ENCODE measurements at regions not wholly inside any gene's neighbourhood (a gene's known extent, or its start where the extent isn't known, plus 50 kb on each side); places are given as distances from the start of the nearest gene placed in this dataset.
"Not testable (repeated sequence)": the region's sequence is repeated elsewhere in the genome, so short reads cannot be mapped to it uniquely, and the experiment has no call there.

GRCh38 chr4:186775902-186776301 is 52.2 kb upstream of the FAT1 start:
- intact Hi-C loops (cut with micrococcal nuclease), result no loop called here

GRCh38 chr4:186778134-186778533 is 54.5 kb upstream of the FAT1 start:
- intact Hi-C loops (cut with micrococcal nuclease), result no loop called here

GRCh38 chr4:186780291-186781031 is 56.8 kb upstream of the FAT1 start:
- intact Hi-C loops (cut with micrococcal nuclease), result no loop called here

GRCh38 chr4:186781032-186781917 is 57.6 kb upstream of the FAT1 start:
- intact Hi-C loops (cut with micrococcal nuclease), result no loop called here

GRCh38 chr4:186782302-186782701 is 58.6 kb upstream of the FAT1 start:
- intact Hi-C loops (cut with micrococcal nuclease), result no loop called here

GRCh38 chr4:186787536-186787935 is 63.9 kb upstream of the FAT1 start:
- intact Hi-C loops (cut with micrococcal nuclease), result no loop called here

DNA sequence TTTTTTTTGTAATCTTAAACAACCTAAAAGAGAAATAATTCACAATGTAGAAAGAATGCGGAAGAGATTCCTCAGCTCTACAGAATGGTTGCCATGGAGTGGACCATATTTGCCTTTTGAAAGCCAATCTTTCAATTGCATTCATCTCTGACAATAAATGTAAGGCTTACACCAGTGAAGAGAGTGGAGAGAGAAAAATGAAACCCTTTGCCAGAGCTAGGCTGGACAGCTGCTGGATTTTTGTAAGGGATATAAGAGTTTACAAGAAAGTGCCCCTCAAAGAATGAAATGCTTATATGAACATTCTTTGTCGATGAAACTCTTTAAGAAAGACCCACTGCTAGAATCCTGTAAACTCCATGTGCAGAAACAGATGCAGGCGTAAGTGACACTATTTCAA is 66.0 kb upstream of the FAT1 start:
- intact Hi-C loops (cut with micrococcal nuclease), result no loop called here

GRCh38 chr4:186790630-186791029 is 67.0 kb upstream of the FAT1 start:
- intact Hi-C loops (cut with micrococcal nuclease), result no loop called here

DNA sequence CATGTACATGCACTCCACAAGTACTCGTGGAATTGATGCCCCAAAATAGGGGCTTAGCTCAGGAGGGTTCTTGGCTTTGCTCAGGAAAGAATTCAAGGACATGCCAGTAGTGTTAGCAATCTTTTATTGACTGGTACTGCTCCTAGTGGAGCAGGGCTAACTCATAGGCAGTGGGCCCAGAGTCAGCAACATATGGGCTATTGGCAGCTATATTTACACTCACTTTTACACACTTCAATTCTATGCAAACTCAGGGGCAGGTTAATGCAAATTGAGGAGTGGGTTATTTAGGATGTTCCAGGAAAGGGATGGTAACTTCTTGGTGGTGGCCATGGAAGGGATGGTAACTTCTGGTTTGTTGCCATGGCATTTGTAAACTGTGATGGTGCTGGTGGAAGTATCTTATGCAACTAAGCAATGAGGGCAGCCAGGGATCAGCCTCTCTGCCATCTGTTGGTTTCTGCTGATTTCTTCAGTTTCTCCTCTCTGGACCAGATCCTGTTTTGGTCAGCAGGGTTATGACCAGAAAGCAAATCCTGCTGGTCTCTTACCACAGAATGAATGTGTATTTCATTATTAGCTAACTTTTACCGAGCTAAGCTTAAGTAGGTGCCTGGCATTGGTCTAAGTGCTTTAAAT is 69.2 kb upstream of the FAT1 start:
- intact Hi-C loops (cut with micrococcal nuclease), result no loop called here

DNA sequence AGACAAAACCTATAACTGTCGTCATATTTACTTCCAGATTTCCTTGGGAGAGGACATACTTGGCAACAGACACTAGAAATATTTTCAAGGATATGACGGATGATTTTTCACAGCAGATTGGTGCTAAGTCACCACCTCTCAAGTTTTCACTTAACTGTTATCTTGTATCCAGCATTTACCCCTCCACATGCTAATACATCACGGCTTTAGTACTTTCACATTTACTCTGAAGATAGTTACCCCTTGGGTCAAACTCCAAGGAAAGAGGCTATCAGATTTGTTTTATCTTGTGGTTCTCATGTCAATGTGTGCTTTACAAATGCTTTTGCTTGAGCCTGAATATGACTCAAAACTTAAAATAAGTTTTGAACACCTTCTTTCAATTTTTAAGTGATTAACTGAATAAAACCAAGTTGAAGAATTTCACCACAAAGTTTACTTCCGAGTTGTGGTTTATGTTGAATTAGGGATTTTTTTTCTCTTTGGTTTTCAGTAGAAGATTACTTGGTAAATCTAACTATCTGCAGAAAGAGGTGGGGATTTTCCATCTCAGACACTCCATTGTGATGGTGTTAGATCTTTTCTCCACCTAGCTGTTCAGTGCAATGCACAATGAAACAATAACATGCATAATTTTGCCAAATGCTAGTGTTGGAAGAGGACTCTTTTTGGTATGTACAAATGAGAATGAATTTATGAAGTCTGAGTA is 75.4 kb upstream of the FAT1 start:
- intact Hi-C loops (cut with micrococcal nuclease), result no loop called here

DNA sequence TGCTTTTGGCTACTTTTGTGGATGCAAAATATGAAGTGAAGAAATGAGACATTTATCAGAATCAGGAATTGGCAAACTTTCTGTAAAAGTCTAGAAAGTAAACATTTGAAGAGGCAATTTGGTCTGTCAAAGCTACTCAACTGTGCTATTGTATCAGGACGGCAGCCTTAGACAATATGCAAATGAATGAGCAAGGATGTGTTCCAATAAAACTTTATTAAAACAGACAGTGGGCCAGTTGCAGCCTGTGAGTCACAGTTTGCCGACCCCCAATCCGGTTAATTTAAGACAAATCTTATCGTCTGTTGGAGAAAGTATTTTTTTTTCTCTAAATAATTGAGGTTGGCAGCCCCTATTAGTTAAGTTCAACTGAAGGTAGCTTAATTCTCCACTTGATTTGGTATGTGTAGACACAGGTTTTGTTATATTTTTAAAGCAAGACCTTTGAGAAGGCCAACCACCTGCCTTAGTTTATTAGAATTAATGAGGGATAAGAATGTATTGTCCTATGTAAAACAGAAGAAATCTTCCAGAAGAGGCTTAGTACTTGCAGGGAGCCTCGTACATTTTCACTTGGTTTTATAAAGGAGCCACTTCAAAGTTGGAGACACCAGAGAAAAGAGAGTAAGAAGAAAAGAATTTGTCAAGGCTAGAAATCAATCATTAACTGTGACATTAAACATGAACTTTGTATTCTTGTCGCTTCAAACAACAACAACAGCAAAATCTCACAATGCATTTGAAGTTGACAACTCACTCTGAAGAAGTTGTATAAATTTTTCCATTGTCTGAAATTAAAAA is 81.6 kb upstream of the FAT1 start:
- intact Hi-C loops (cut with micrococcal nuclease), result no loop called here

DNA sequence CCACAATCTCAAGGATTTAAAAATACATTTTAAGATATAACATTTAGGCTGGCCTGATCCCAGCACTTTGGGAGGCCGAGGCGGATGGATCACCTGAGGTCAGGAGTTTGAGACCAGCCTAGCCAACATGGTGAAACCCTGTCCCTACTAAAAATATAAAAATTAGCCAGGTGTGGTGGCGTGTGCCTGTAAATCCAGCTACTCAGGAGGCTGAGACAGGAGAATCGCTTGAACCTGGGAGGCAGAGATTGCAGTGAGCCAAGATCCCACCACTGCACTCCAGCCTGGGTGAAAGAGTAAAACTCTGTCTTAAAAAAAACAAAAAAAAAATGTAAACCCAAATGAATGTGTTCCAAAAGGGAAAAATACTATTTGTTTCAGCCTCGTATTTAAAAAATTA is 82.3 kb upstream of the FAT1 start:
- intact Hi-C loops (cut with micrococcal nuclease), result not testable (repeated sequence)

DNA sequence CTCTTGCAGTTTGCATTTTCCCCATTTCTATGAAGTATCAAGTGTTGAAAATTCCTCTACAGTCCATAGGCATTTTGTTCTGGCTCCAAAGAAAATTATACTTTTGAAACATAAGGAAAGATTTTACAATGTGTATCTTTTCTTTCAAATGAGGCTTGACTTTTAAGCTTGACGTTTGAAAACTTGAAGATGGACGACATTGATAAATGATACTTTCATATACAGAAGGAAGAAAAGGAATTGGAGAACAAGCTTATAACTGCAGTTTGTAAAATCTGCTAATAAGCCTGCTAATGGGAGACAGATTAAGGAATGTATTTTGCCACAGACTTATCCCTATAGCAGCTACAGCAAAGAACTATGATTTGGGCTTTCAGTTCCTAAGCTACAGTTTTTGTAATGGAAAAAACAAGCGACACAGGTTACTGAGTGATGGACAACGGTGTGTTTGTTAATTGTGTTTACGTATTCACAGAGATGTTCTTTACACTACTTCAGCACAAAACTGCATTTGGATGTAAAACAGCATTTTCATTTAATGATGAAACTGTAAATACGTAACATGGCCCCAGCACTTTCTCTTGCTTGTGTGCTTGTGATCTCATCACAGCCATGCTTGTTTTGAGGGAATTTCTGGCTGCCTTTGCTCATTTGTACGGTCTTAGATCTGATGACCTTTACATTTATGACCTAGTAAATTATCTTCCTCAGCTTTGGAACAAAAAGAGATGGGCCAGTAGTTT is 83.2 kb upstream of the FAT1 start:
- intact Hi-C loops (cut with micrococcal nuclease), result no loop called here

DNA sequence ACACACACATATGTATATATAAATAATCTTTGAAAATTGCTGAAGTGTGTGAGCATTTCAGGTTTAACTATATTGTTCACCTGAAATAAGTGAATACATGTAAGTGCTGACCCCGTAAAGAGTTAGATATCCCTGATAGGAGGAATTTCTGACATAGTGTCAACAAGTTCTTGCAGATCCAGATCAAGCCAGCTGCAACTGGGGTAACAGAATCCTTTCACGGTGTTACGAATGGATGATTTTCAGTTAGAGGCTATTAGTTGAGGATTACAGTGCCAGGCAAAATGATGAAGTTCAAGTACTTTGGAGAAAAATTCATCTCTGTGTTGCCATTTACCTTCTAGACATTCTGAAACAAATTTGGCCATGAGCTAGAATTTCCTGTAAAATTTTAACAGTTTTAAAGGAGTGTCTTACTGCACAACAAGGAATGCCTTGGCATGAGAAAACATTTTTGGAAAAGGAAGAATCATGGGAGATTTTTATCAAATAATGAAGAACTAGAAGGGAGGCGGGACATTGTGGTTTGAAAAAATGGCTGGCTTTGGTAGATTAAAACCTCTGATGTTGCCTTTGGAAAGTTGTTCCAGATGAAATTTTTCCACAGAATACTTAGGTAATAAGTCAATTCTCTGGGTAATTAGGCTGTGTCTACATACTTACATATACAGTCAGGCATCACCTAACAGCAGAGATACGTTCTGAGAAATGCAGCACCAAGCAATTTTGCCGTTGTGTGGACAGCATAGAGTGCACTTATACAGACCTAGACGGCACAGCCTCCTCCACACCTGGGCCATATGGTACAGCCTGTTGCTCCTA is 84.4 kb upstream of the FAT1 start:
- intact Hi-C loops (cut with micrococcal nuclease), result no loop called here

DNA sequence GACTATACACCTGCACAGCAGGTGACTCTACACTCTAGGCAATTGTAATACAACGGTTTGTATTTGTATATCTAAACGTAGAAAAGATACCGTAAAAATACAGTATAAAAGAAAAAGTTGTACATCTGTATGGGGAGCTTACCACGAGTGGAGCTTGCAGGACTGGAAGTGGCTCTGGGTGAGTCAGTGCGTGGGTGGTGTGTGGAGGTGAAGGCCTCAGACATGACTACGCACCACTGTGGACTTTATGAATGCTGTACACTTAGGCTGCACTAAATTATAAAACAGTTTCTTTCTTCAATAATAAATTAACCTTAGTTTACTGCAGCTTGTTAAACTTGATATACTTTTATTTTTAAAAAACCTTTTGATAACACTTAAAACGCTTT is 85.0 kb upstream of the FAT1 start:
- intact Hi-C loops (cut with micrococcal nuclease), result no loop called here

DNA sequence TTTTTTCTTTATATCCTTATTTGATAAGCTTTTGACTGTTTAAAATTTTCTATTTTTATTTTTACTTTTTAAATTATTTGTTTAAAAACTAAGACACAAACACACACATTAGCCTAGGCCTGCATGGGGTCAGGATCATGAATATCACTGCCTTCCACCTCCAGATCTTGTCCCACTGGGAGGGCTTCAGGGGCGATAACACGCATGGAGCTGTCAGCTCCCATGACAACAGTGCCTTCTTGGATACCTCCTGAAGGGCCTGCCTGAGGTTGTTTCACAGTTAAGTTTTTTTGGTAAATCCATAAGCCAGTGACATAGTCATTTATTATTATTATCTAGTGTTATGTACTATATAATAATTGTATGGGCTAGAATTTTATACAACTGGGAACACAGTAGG is 85.4 kb upstream of the FAT1 start:
- intact Hi-C loops (cut with micrococcal nuclease), result no loop called here

DNA sequence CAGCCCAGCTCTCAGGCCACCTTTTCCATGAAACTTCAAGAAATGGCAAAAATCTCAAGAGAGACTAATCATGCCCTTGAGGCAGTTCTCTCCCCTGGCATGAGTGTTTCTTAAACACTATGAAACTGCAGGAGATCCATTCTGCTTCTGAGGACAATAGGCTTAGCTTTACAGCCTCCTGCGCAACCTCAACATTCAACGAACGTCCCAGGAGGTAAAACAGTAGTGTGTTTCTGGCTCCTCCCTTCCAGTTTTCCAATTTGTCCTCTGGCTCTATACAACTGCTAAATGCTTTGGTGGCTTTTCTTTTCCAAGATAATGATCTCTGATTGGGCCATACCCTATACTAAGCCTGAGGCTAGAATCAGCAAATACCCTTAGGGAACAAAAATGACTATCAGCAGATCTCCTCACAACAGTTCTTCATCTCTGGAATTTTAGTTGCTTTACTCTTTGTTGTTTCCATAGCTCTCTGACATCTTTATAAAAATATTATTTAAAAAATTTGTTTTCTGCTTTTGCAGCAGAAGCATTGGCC is 87.0 kb upstream of the FAT1 start:
- intact Hi-C loops (cut with micrococcal nuclease), result no loop called here

DNA sequence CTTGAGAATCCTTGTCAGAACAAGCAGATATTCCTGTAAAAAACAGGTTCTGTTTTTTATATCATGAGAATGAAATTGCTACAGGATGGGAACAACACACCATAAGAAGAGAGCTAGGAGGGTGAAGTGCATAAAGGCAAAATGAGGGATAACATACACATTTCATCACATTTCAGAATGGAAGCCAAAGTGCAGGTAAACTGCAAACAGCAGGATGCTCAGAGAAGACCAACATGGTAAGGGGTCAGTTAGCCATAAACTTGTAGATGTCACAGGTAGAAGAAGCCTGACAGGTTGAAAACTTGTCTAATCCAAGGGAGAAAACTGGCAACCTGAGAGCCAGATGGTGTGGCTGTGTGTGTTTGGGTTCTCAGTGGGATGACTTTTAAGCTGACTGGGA is 88.9 kb upstream of the FAT1 start:
- intact Hi-C loops (cut with micrococcal nuclease), result no loop called here

Measured in T-helper 1 cell treated with Interleukin-12 subunit alpha and Interleukin-12 subunit beta and Interleukin-4 antibody, amounts not matched to agents 30 ng/mL and 1 ng/mL, for 36 hours (primary cell).